H1 (cell line): ENCODE measurements at regions not wholly inside any gene's neighbourhood (a gene's known extent, or its start where the extent isn't known, plus 50 kb on each side); places are given as distances from the start of the nearest gene placed in this dataset.

Experiments
- CTCF ChIA-PET: fragments of 300-600 bp; sonication (Branson Sonifier 250); formaldehyde crosslinking; loops from one replicate; lab custom pipeline; 2021; ENCODE audit not compliant: partially characterized antibody; lab: Charles Lee
- POLR2A ChIA-PET: fragments of 300-600 bp; sonication (Branson Sonifier 250); formaldehyde crosslinking; loops from one replicate; lab custom pipeline; 2021; ENCODE audit warnings: inconsistent platforms; ENCODE audit not compliant: partially characterized antibody; lab: Charles Lee
- DNase-seq, 2 experiments: peaks; one replicate each; pipeline versions ENCODE4 v3.0.0 to v3.0.0-alpha.2; 2010 to 2022; ENCODE audit warnings: low spot score in 2 of 2, low read depth in 1 of 2, mixed read lengths in 1 of 2
- FAIRE-seq: peaks from 2 replicates; lab custom pipeline; 2011; peaks lifted over from hg19 to GRCh38; lab: Jason Lieb, UNC
- H2AFZ ChIP-seq: 2 replicates; pipeline ENCODE4 v1.8.1; 2012; ENCODE audit warnings: low read length, inconsistent platforms
- H2AK5ac ChIP-seq: 2 replicates; pipeline ENCODE4 v1.6.1; 2013; ENCODE audit warnings: low read depth, low read length
- H2BK120ac ChIP-seq: replicated peaks from 2 replicates; pipeline ENCODE3; 2013; ENCODE audit warnings: low read depth, low read length, inconsistent platforms
- H2BK12ac ChIP-seq: 2 replicates; pipeline ENCODE4 v1.6.1; 2013; ENCODE audit warnings: low read depth, low read length
- H2BK15ac ChIP-seq: 2 replicates; pipeline ENCODE4 v1.6.1; 2013; ENCODE audit warnings: low read length
- H2BK20ac ChIP-seq: 2 replicates; pipeline ENCODE4 v1.6.1; 2013; ENCODE audit warnings: low read length
- H2BK5ac ChIP-seq: 2 replicates; pipeline ENCODE4 v1.6.1; 2013; ENCODE audit warnings: low read depth, low read length
- H3K14ac ChIP-seq: 2 replicates; pipeline ENCODE4 v1.6.1; 2013; ENCODE audit warnings: inconsistent platforms; ENCODE audit not compliant: insufficient read length
- H3K18ac ChIP-seq: 2 replicates; pipeline ENCODE4 v1.6.1; 2013; ENCODE audit warnings: low read length; ENCODE audit errors: extremely low read depth
- H3K23ac ChIP-seq: 2 replicates; pipeline ENCODE4 v1.6.1; 2013; ENCODE audit warnings: inconsistent platforms; ENCODE audit not compliant: insufficient read length
- H3K23me2 ChIP-seq: 2 replicates; pipeline ENCODE4 v1.6.1; 2013; ENCODE audit warnings: low read depth, low read length
- H3K27ac ChIP-seq: 2 replicates; pipeline ENCODE4 v1.6.1; 2011; ENCODE audit warnings: low read depth, low read length, inconsistent platforms
- H3K27me3 ChIP-seq, 4 experiments: replicated peaks in 1 of 4; 1 replicate in 1 of 4; 2 replicates in 3 of 4; pipeline versions ENCODE4 v1.6.1 to v1.8.1; 2011 to 2013; ENCODE audit warnings: low read length in 3 of 4, mild to moderate bottlenecking in 3 of 4, inconsistent platforms in 2 of 4, mixed read lengths in 2 of 4, moderate library complexity in 1 of 4; ENCODE audit not compliant: control insufficient read depth in 3 of 4, insufficient read depth in 3 of 4; ENCODE audit errors: extremely low read depth in 1 of 4
- H3K36me3 ChIP-seq, 4 experiments: 2 replicates each; pipeline versions ENCODE4 v1.6.1 to v1.8.1; 2011 to 2013; ENCODE audit warnings: mild to moderate bottlenecking in 4 of 4, low read length in 3 of 4, moderate library complexity in 2 of 4, control low read depth in 1 of 4, inconsistent platforms in 1 of 4; ENCODE audit not compliant: insufficient read depth in 4 of 4, control insufficient read depth in 2 of 4
- H3K4ac ChIP-seq: replicated peaks from 2 replicates; pipeline ENCODE3; 2013; ENCODE audit warnings: low read length, low read depth, mixed read lengths, inconsistent platforms; ENCODE audit not compliant: insufficient read length
- H3K4me1 ChIP-seq, 4 experiments: replicated peaks in 1 of 4; 1 replicate in 1 of 4; 2 replicates in 3 of 4; pipeline versions ENCODE4 v1.6.1 to v1.8.1; 2011 to 2013; ENCODE audit warnings: low read length in 3 of 4, inconsistent platforms in 2 of 4, mixed read lengths in 1 of 4; ENCODE audit not compliant: insufficient read depth in 4 of 4, control insufficient read depth in 3 of 4
- H3K4me2 ChIP-seq, 2 experiments: 2 replicates each; pipeline versions ENCODE4 v1.6.1 to v1.8.1; 2011 to 2013; ENCODE audit warnings: low read depth in 2 of 2, low read length in 2 of 2, control low read depth in 1 of 2, inconsistent platforms in 1 of 2, mild to moderate bottlenecking in 1 of 2; ENCODE audit not compliant: insufficient read depth in 1 of 2
- H3K4me3 ChIP-seq, 4 experiments: fragments of 200-600, 300-600 bp in 1 of 4; sonication (generic), shearing (Covaris generic), sonication (Bioruptor Twin) in 1 of 4; 2 replicates each; pipeline versions ENCODE4 v1.5.1 to v1.8.1; 2011 to 2016; ENCODE audit warnings: low read length in 4 of 4, low read depth in 3 of 4, control low read depth in 2 of 4, inconsistent platforms in 2 of 4, mild to moderate bottlenecking in 2 of 4, mixed read lengths in 1 of 4, moderate library complexity in 1 of 4; ENCODE audit not compliant: insufficient read depth in 2 of 4; ENCODE audit errors: extremely low read depth in 1 of 4
- H3K56ac ChIP-seq: replicated peaks from 2 replicates; pipeline ENCODE3; 2013; ENCODE audit warnings: low read depth, mild to moderate bottlenecking, mixed read lengths, low read length, inconsistent platforms; ENCODE audit not compliant: insufficient read length
- H3K79me1 ChIP-seq: 2 replicates; pipeline ENCODE4 v1.6.1; 2013; ENCODE audit warnings: low read depth, low read length, control low read depth
- H3K79me2 ChIP-seq, 2 experiments: 2 replicates each; pipeline versions ENCODE4 v1.6.1 to v1.8.1; 2012 to 2013; ENCODE audit warnings: low read length in 2 of 2, mild to moderate bottlenecking in 2 of 2, inconsistent platforms in 1 of 2; ENCODE audit not compliant: insufficient read depth in 2 of 2, control insufficient read depth in 1 of 2
- H3K9ac ChIP-seq, 4 experiments: replicated peaks in 1 of 4; 1 replicate in 1 of 4; 2 replicates in 3 of 4; pipeline versions ENCODE4 v1.6.1 to v1.8.1; 2011 to 2013; ENCODE audit warnings: low read depth in 3 of 4, low read length in 3 of 4, control low read depth in 2 of 4, mild to moderate bottlenecking in 2 of 4, moderate library complexity in 2 of 4, inconsistent platforms in 1 of 4; ENCODE audit errors: extremely low read depth in 1 of 4
- H3K9me3 ChIP-seq, 2 experiments: 2 replicates each; pipeline versions ENCODE4 v1.6.1 to v1.8.1; 2012 to 2013; ENCODE audit warnings: mild to moderate bottlenecking in 2 of 2, moderate library complexity in 2 of 2, control low read depth in 1 of 2, inconsistent platforms in 1 of 2, low read depth in 1 of 2, low read length in 1 of 2, mixed read lengths in 1 of 2; ENCODE audit not compliant: insufficient read depth in 2 of 2
- H4K20me1 ChIP-seq, 2 experiments: replicated peaks in 1 of 2; 2 replicates each; pipeline versions ENCODE3 to v1.8.1; 2011 to 2013; ENCODE audit warnings: inconsistent platforms in 2 of 2, low read length in 2 of 2, mild to moderate bottlenecking in 1 of 2; ENCODE audit not compliant: insufficient read depth in 2 of 2, control insufficient read depth in 1 of 2
- H4K5ac ChIP-seq: 2 replicates; pipeline ENCODE4 v1.6.1; 2013; ENCODE audit warnings: low read length, low read depth, mixed read lengths, inconsistent platforms; ENCODE audit not compliant: insufficient read length
- H4K8ac ChIP-seq: 2 replicates; pipeline ENCODE4 v1.8.0; 2013; ENCODE audit warnings: mild to moderate bottlenecking, moderate library complexity, low read length, inconsistent platforms; ENCODE audit not compliant: insufficient read depth; ENCODE audit errors: extremely low read depth
- H4K91ac ChIP-seq: replicated peaks from 2 replicates; pipeline ENCODE3; 2013; ENCODE audit warnings: low read length, mixed read lengths, inconsistent platforms; ENCODE audit not compliant: insufficient read length
- CTBP2 ChIP-seq: IDR thresholded peaks from 2 replicates; pipeline ENCODE4 v1.7.0; 2011; ENCODE audit warnings: borderline replicate concordance, mild to moderate bottlenecking, moderate library complexity, mixed read lengths, low read length; ENCODE audit not compliant: insufficient read depth, insufficient read length
- EGR1 ChIP-seq: IDR thresholded peaks from 2 replicates; pipeline ENCODE4 v1.6.1; 2011; ENCODE audit warnings: low read depth, low read length, borderline replicate concordance
- JUN ChIP-seq: IDR thresholded peaks from 2 replicates; pipeline ENCODE4 v1.6.1; 2011; ENCODE audit warnings: low read depth, mild to moderate bottlenecking, improper control_type of control experiment, low read length
- RBBP5 ChIP-seq: IDR thresholded peaks from 2 replicates; pipeline ENCODE4 v1.7.1; 2012; ENCODE audit warnings: low read depth, mild to moderate bottlenecking, inconsistent platforms, low read length, moderate library complexity, borderline replicate concordance
- WGBS, 2 experiments: shearing (Covaris generic) in 1 of 2; methylation state at CpG; one replicate each; pipeline versions ENCODE4 v1.1.6 to v1.1.7; 2013 to 2015; ENCODE audit warnings: low lambda C conversion rate in 2 of 2, mixed read lengths in 2 of 2, inconsistent platforms in 1 of 2, low coverage in 1 of 2, missing lambda C conversion rate in 1 of 2; ENCODE audit not compliant: insufficient replicate concordance in 2 of 2, insufficient coverage in 1 of 2, insufficient read length in 1 of 2; ENCODE audit errors: extremely low coverage in 1 of 2, missing lambda C conversion rate in 1 of 2; 5-methylcytosine and 5-hydroxymethylcytosine counted together

- ChIA-PET POLR2A (no interaction called here), CTCF (interaction anchor here (0.9 to 1.7 kb wide), 2 partner anchors 9 to 388 kb away, joined by 3 to 11 read pairs; no protein-coding TSS in a partner anchor)
- Histone ChIP-seq H3K9ac (no peak overlapping the region), H4K5ac (no peak overlapping the region), H2BK120ac (no peak overlapping the region), H3K79me2 (no peaks in the 10 kb centered on the region), H3K79me1 (no peaks in the 10 kb centered on the region), H3K4ac (no peak overlapping the region), H3K4me3 (no peak overlapping the region), H4K91ac (no peak overlapping the region), H4K8ac (no peak overlapping the region), H3K23me2 (no peaks in the 10 kb centered on the region), H3K23ac (no peak overlapping the region), H2BK20ac (no peak overlapping the region), H2BK5ac (no peak overlapping the region), H2AK5ac (no peak overlapping the region), H2AFZ (no peak overlapping the region), H3K18ac (no peak overlapping the region), H2BK12ac (no peak overlapping the region), H3K36me3 (no peaks in the 10 kb centered on the region), H3K9me3 (no peaks in the 10 kb centered on the region), H3K56ac (no peak overlapping the region), H3K27me3 (no peaks in the 10 kb centered on the region), H4K20me1 (no peaks in the 10 kb centered on the region), H2BK15ac (no peak overlapping the region), H3K14ac (no peak overlapping the region), H3K27ac (no peak overlapping the region), H3K4me1 (no peaks in the 10 kb centered on the region), H3K4me2 (no peak overlapping the region)
- FAIRE-seq (no peak), DNase-seq (no peak)
- 100% methylated on average over 2 of the region's 2 CpGs; no CpG with 5 or more reads in 1 of the 2 experiments for WGBS, 2 experiments
- TF ChIP-seq JUN, result no peak
- no peak for TF ChIP-seq RBBP5
- no peak for TF ChIP-seq EGR1
- no peak for TF ChIP-seq CTBP2
These were observed 520.5 kb upstream of the TMPO start for GRCh38 chr12:97994746-97995484.
